A549 (cell line): ENCODE measurements at regions not wholly inside any gene's neighbourhood (a gene's known extent, or its start where the extent isn't known, plus 50 kb on each side); places are given as distances from the start of the nearest gene placed in this dataset.

ENCODE experiments used
- ATAC-seq, 2 experiments: fragments of 200-7000 bp in 1 of 2; fragments of >200 bp in 1 of 2; cut with Nextera tagmentation in 1 of 2; cut with Tn5 transposase in 1 of 2; 3 replicates each; pipeline versions ENCODE4 v1.8.0 to v1.9.1; 2018 to 2020; ENCODE audit warnings: mild to moderate bottlenecking in 1 of 2, moderate library complexity in 1 of 2
- CTCF ChIA-PET: fragments of 300-600 bp; sonication (Branson Sonifier 250); formaldehyde crosslinking; extraction: SDS; loops from one replicate; lab custom pipeline; 2021; ENCODE audit warnings: antibody characterized with exemption, inconsistent platforms; lab: Yijun Ruan, JAX
- POLR2A ChIA-PET: fragments of 350-600 bp; formaldehyde crosslinking; extraction: SDS; loops from one replicate; lab custom pipeline; 2021; ENCODE audit warnings: antibody characterized with exemption, inconsistent platforms; lab: Yijun Ruan, JAX
- DNase-seq, 2 experiments: peaks; one replicate each; pipeline versions ENCODE4 v3.0.0 to v3.0.0-alpha.2; 2011 to 2016; ENCODE audit warnings: low read depth in 1 of 2, low spot score in 1 of 2
- FAIRE-seq: peaks from 2 replicates; lab custom pipeline; 2011; peaks lifted over from hg19 to GRCh38; lab: Jason Lieb, UNC
- H3K27ac ChIP-seq, 2 experiments: fragments of >200 bp; sonication (Bioruptor Twin); formaldehyde crosslinking; 3 replicates each; pipeline ENCODE4 v1.5.1; 2016 to 2017
- H3K4me1 ChIP-seq: fragments of >200 bp; sonication (Bioruptor Twin); formaldehyde crosslinking; 3 replicates; pipeline ENCODE4 v1.6.1; 2016
- H3K4me2 ChIP-seq: fragments of >200 bp; sonication (Bioruptor Twin); formaldehyde crosslinking; 3 replicates; pipeline ENCODE4 v1.6.1; 2016
- H3K4me3 ChIP-seq: fragments of >200 bp; sonication (Bioruptor Twin); formaldehyde crosslinking; 3 replicates; pipeline ENCODE4 v1.5.1; 2016
- H3K9me3 ChIP-seq: fragments of >200 bp; sonication (Bioruptor Twin); formaldehyde crosslinking; 3 replicates; pipeline ENCODE4 v1.6.1; 2016
- CBX2 ChIP-seq: fragments of 200-600 bp; sonication (generic); IDR thresholded peaks from 2 replicates; pipeline ENCODE4 v1.6.1; 2016; ENCODE audit warnings: low read depth, mild to moderate bottlenecking, borderline replicate concordance
- CBX8 ChIP-seq: fragments of 200-600 bp; sonication (generic); IDR thresholded peaks from 2 replicates; pipeline ENCODE4 v1.6.1; 2016
- CEBPB ChIP-seq, 2 experiments: fragments of >200 bp in 1 of 2; sonication (Bioruptor Twin) in 1 of 2; formaldehyde crosslinking in 1 of 2; IDR thresholded peaks; 2 replicates each; pipeline ENCODE4 v1.6.1; 2012 to 2016
- CHD2 ChIP-seq: fragments of 150-350 bp; IDR thresholded peaks from 2 replicates; pipeline ENCODE4 v1.6.1; 2014; ENCODE audit warnings: low read length; ENCODE audit not compliant: partially characterized antibody
- EHF ChIP-seq: fragments of 250-450 bp; sonication (Bioruptor Pico); IDR thresholded peaks from 2 replicates; pipeline ENCODE4 v1.5.0; 2020; ENCODE audit warnings: mild to moderate bottlenecking
- EHMT2 ChIP-seq: fragments of 200-600 bp; sonication (generic); IDR thresholded peaks from 2 replicates; pipeline ENCODE4 v1.6.1; 2016; ENCODE audit warnings: antibody characterized with exemption, low read depth, mild to moderate bottlenecking, moderate library complexity
- EP300 ChIP-seq, 2 experiments: fragments of >200 bp; sonication (Bioruptor Twin); formaldehyde crosslinking; IDR thresholded peaks; 2 replicates in 1 of 2; 3 replicates in 1 of 2; pipeline ENCODE4 v1.6.1; 2016 to 2017
- ESRRA ChIP-seq: fragments of 150-350 bp; IDR thresholded peaks from 2 replicates; pipeline ENCODE4 v1.6.1; 2014; ENCODE audit warnings: mild to moderate bottlenecking, low read length, borderline replicate concordance
- HEYL ChIP-seq: fragments of 250-450 bp; sonication (Bioruptor Pico); IDR thresholded peaks from 2 replicates; pipeline ENCODE4 v1.8.0; 2021; ENCODE audit warnings: mild to moderate bottlenecking, moderate library complexity
- HOXB5 ChIP-seq: fragments of 250-450 bp; sonication (Bioruptor Pico); IDR thresholded peaks from 2 replicates; pipeline ENCODE4 v1.5.0; 2020; ENCODE audit warnings: mild to moderate bottlenecking, moderate library complexity
- JUN ChIP-seq, 2 experiments: fragments of >200 bp; sonication (Bioruptor Twin); formaldehyde crosslinking; IDR thresholded peaks; 2 replicates in 1 of 2; 3 replicates in 1 of 2; pipeline ENCODE4 v1.6.1; 2016 to 2017
- JUNB ChIP-seq: fragments of >200 bp; sonication (Bioruptor Twin); formaldehyde crosslinking; IDR thresholded peaks from 2 replicates; pipeline ENCODE4 v1.6.1; 2016
- MAZ ChIP-seq: fragments of 150-350 bp; IDR thresholded peaks from 2 replicates; pipeline ENCODE4 v1.6.1; 2014; ENCODE audit warnings: antibody characterized with exemption, low read depth, low read length, borderline replicate concordance
- NFE2L2 ChIP-seq: fragments of 150-350 bp; conservative IDR thresholded peaks from 2 replicates; pipeline ENCODE4 v1.6.1; 2014; ENCODE audit warnings: low read length
- NR3C1 ChIP-seq: fragments of >200 bp; sonication (Bioruptor Twin); formaldehyde crosslinking; IDR thresholded peaks from 3 replicates; pipeline ENCODE4 v1.6.1; 2017
- PHF8 ChIP-seq: fragments of 200-600 bp; sonication (generic); IDR thresholded peaks from 2 replicates; pipeline ENCODE4 v1.6.1; 2016; ENCODE audit warnings: low read depth, mild to moderate bottlenecking, antibody characterized with exemption, moderate library complexity, borderline replicate concordance
- POLR2A ChIP-seq: IDR thresholded peaks from 2 replicates; pipeline ENCODE4 v1.6.1; 2012; ENCODE audit warnings: mild to moderate bottlenecking, low read length
- POLR2AphosphoS2 ChIP-seq: conservative IDR thresholded peaks from 2 replicates; pipeline ENCODE4 v1.6.1; 2012; ENCODE audit warnings: low read length, improper control_type of control experiment, inconsistent platforms
- RAD21 ChIP-seq, 2 experiments: fragments of >200 bp in 1 of 2; sonication (Bioruptor Twin) in 1 of 2; formaldehyde crosslinking in 1 of 2; IDR thresholded peaks in 1 of 2; conservative IDR thresholded peaks in 1 of 2; 2 replicates in 1 of 2; 3 replicates in 1 of 2; pipeline ENCODE4 v1.6.1; 2012 to 2018; ENCODE audit warnings: inconsistent platforms in 1 of 2
- RFX5 ChIP-seq: fragments of 450-650 bp; IDR thresholded peaks from 2 replicates; pipeline ENCODE4 v1.7.1; 2014; ENCODE audit warnings: antibody characterized with exemption, mild to moderate bottlenecking, moderate library complexity
- RNF2 ChIP-seq: fragments of 200-600 bp; sonication (generic); IDR thresholded peaks from 2 replicates; pipeline ENCODE4 v1.6.1; 2016; ENCODE audit warnings: low read depth, mild to moderate bottlenecking, antibody characterized with exemption, moderate library complexity, borderline replicate concordance
- SREBF2 ChIP-seq: fragments of 450-650 bp; IDR thresholded peaks from 2 replicates; pipeline ENCODE4 v1.6.1; 2014; ENCODE audit warnings: mild to moderate bottlenecking, moderate library complexity
- TFCP2L1 ChIP-seq: fragments of 250-450 bp; sonication (Bioruptor Pico); IDR thresholded peaks from 2 replicates; pipeline ENCODE4 v1.5.0; 2021; ENCODE audit warnings: mild to moderate bottlenecking
- TP53 ChIP-seq: fragments of 250-450 bp; sonication (Bioruptor Pico); IDR thresholded peaks from 2 replicates; pipeline ENCODE4 v1.5.0; 2021; ENCODE audit warnings: mild to moderate bottlenecking, moderate library complexity
- ZSCAN20 ChIP-seq: fragments of 250-450 bp; sonication (Bioruptor Pico); IDR thresholded peaks from 2 replicates; pipeline ENCODE4 v1.8.0; 2022; ENCODE audit warnings: mild to moderate bottlenecking, moderate library complexity
- WGBS: methylation state at CpG from one replicate; pipeline ENCODE4 v1.1.6; 2017; ENCODE audit errors: missing lambda C conversion rate; 5-methylcytosine and 5-hydroxymethylcytosine counted together
- TF ChIP-seq, protein P1 (sequence below): fragments of >200 bp; sonication (Bioruptor Twin); formaldehyde crosslinking; IDR thresholded peaks from 2 replicates; pipeline ENCODE4 v1.6.1; 2016
- TF ChIP-seq, protein P2 (sequence below): fragments of 250-450 bp; sonication (Bioruptor Pico); IDR thresholded peaks from 2 replicates; pipeline ENCODE4 v1.5.0; 2020; ENCODE audit warnings: low read depth, mild to moderate bottlenecking, moderate library complexity

DNA sequence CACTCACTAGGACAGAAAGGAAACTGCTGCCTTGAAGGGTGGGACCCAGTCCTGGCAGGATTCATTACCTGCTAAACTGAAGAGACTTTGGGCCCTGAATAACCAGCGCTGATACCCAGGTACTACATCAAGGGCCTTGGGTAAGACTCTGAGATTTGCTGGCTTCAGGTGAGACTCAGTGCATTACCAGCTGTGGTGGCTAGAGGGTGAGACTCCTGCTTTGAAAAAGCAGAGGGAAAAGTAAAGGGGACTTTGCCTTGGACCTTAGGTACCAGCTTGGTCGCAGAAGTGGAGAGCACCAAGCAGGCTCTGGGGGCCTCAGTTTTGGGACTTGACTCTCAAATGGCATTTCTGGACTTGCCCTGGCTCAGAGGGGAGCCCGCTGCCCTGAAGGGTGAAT lies 673.3 kb downstream of the NXPH1 start (continued):
- TF ChIP-seq, protein P1, sequence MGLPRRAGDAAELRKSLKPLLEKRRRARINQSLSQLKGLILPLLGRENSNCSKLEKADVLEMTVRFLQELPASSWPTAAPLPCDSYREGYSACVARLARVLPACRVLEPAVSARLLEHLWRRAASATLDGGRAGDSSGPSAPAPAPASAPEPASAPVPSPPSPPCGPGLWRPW = no peak
- TF ChIP-seq EP300 (IDR thresholded peaks at IDR 0.05) (no peak), RNF2 (no peak), EHF (CRISPR knock-in tag) (no peak), TP53 (CRISPR knock-in tag) (no peak), JUNB (no peak)
- TF ChIP-seq, protein P2, sequence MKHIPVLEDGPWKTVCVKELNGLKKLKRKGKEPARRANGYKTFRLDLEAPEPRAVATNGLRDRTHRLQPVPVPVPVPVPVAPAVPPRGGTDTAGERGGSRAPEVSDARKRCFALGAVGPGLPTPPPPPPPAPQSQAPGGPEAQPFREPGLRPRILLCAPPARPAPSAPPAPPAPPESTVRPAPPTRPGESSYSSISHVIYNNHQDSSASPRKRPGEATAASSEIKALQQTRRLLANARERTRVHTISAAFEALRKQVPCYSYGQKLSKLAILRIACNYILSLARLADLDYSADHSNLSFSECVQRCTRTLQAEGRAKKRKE (CRISPR knock-in tag) = no peak

DNA sequence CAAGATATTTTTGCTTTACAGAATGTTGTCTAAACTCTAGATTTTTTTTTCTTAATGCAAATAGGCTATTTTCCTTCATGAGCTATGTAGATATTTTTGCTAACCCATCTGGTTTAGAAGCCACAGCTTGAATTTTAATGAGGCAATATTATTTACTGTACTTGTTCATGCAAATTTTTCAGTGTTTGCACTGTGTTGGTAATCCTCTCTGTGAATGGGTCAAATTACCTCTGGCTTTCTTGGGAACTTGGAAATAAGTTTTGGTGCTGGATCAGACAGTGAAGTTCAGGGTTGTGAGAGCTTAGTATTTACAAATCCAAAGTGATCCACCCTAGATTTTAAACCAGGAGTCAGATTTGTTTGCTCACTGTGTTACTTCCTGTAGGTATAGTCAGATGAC lies 686.9 kb downstream of the NXPH1 start:
- no peak overlapping the region for H3K4me3 ChIP-seq
- ATAC-seq (no peak), FAIRE-seq (no peak), DNase-seq (no peak)
- CTCF ChIA-PET = no interaction called here
- H3K27ac ChIP-seq = no peak overlapping the region
- H3K9me3 ChIP-seq = no peaks in the 10 kb centered on the region; the same call in 2 of the 3 replicates
- POLR2A ChIA-PET = no interaction called here
- no peak overlapping the region for H3K4me2 ChIP-seq
- no peaks in the 10 kb centered on the region for H3K4me1 ChIP-seq
- TF ChIP-seq, protein P1 = no peak
- TF ChIP-seq PHF8 (no peak), CEBPB (IDR thresholded peaks at IDR 0.05) (no peak)

DNA sequence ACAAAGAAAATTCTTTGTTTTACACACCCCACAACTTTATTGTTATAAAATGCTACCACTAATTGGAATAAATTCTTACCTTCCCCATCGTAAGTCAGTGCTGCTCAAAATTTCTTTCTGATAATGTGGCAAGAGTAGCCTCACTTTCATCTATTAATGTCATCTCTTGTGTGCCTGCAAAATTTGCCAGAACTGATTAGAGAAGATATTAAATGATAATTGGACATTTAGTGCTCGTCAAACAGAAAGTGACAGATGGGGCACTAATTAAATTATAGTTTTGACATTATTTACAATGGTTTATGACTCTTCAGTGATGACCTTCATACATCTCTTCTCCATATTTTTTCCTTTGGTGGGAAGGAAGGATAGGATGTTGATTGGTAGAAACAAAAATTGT lies 690.9 kb downstream of the NXPH1 start:
- FAIRE-seq (no peak), ATAC-seq (no peak), DNase-seq (no peak)
- Histone ChIP-seq H3K27ac (no peak overlapping the region), H3K9me3 (no peaks in the 10 kb centered on the region; the same call in 2 of the 3 replicates), H3K4me3 (no peak overlapping the region), H3K4me1 (no peaks in the 10 kb centered on the region), H3K4me2 (no peak overlapping the region)
- CTCF ChIA-PET = no interaction called here
- TF ChIP-seq, protein P1 = no peak
- TF ChIP-seq NR3C1 = no peak
- no peak for TF ChIP-seq RFX5
- TF ChIP-seq CBX2 = no peak
- TF ChIP-seq EHMT2 = no peak
- TF ChIP-seq CHD2 = no peak
- no peak for TF ChIP-seq MAZ
- TF ChIP-seq RAD21 (conservative IDR thresholded peaks at IDR 0.05 in 1 of 2, IDR thresholded peaks at IDR 0.05 in 1 of 2) = no peak
- no peak for TF ChIP-seq ZSCAN20 (CRISPR knock-in tag)
- no peak for TF ChIP-seq POLR2A
- POLR2A ChIA-PET = no interaction called here
- 4% methylated on average over 2 of the region's 2 CpGs for WGBS

DNA sequence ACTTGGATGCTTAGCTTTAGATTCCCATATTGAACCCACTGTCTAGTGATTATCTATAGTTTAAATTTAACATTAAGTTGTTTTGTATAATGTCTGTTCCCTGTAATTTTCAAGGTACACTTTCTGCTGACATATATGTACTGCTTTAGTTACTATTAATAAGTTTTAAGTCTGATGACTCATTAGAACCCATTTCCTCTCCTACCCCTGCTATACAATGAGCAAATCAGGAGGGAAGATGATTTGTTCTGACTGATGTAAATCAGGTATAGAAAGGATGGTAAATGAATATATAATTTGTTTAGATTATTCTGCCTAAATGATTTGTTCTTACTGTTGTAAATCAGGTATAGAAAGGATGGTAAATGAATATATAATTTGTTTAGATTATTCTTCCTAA lies 691.8 kb downstream of the NXPH1 start:
- Histone ChIP-seq H3K27ac (no peak overlapping the region), H3K4me3 (no peak overlapping the region), H3K9me3 (no peaks in the 10 kb centered on the region; the same call in 2 of the 3 replicates), H3K4me1 (no peaks in the 10 kb centered on the region), H3K4me2 (no peak overlapping the region)
- TF ChIP-seq HOXB5 (CRISPR knock-in tag) (no peak), NFE2L2 (no peak), POLR2A (no peak), JUN (IDR thresholded peaks at IDR 0.05) (no peak), POLR2AphosphoS2 (no peak), CBX8 (no peak), ESRRA (no peak), SREBF2 (no peak), RAD21 (conservative IDR thresholded peaks at IDR 0.05 in 1 of 2, IDR thresholded peaks at IDR 0.05 in 1 of 2) (no peak), EHF (CRISPR knock-in tag) (no peak), TP53 (CRISPR knock-in tag) (no peak), HEYL (no peak), CBX2 (no peak), TFCP2L1 (CRISPR knock-in tag) (no peak)
- no peak for FAIRE-seq
- ChIA-PET CTCF (no interaction called here), POLR2A (no interaction called here)
- no peak for DNase-seq
- no peak for ATAC-seq
